BJ (cell line): ENCODE measurements at regions not wholly inside any gene's neighbourhood (a gene's known extent, or its start where the extent isn't known, plus 50 kb on each side); places are given as distances from the start of the nearest gene placed in this dataset.
"Not testable (repeated sequence)": the region's sequence is repeated elsewhere in the genome, so short reads cannot be mapped to it uniquely, and the experiment has no call there.

ENCODE experiments used
- CTCF ChIA-PET: fragments of 350-600 bp; formaldehyde crosslinking; extraction: SDS; loops from one replicate; lab custom pipeline; 2021; ENCODE audit warnings: antibody characterized with exemption, inconsistent platforms; lab: Yijun Ruan, JAX
- POLR2A ChIA-PET: fragments of 300-600 bp; sonication (Branson Sonifier 250); formaldehyde crosslinking; extraction: SDS; loops from one replicate; lab custom pipeline; 2021; ENCODE audit warnings: antibody characterized with exemption; lab: Charles Lee
- DNase-seq: peaks from one replicate; pipeline ENCODE4 v3.0.0-alpha.2; 2011; ENCODE audit warnings: low read depth
- H3K27me3 ChIP-seq: 2 replicates; pipeline ENCODE4 v1.6.0; 2011; ENCODE audit warnings: low read length; ENCODE audit not compliant: control insufficient read depth, insufficient read depth
- H3K36me3 ChIP-seq: 2 replicates; pipeline ENCODE4 v1.5.1; 2011; ENCODE audit warnings: low read length; ENCODE audit not compliant: control insufficient read depth, insufficient read depth
- H3K4me3 ChIP-seq: 2 replicates; pipeline ENCODE4 v1.5.1; 2011; ENCODE audit warnings: low read depth, mild to moderate bottlenecking, control low read depth, low read length
- TF ChIP-seq, protein P1 (sequence below): IDR thresholded peaks from 2 replicates; pipeline ENCODE4 v1.5.1; 2011; ENCODE audit warnings: low read depth, mild to moderate bottlenecking, control low read depth, inconsistent platforms, low read length, moderate library complexity; ENCODE audit not compliant: insufficient read depth

DNA sequence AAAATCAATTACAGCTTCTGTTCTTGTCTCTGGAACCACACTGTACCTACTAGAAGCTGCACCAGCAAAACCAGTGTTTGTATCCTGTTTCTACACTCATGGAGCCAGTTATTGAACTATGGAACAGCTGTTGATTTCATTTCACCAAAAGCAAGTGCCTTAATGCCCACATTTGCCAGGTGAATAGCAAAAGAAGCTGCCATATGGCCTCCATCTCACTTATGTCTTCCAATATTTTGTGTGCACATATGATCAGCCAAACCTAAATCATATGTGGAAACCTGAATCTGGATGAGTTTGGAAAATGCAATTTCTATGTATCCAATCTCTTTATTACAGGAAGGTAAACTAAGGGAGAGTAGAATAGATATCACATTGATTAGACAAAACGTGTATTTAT lies 415.8 kb upstream of the GRID2 start:
- TF ChIP-seq, protein P1, sequence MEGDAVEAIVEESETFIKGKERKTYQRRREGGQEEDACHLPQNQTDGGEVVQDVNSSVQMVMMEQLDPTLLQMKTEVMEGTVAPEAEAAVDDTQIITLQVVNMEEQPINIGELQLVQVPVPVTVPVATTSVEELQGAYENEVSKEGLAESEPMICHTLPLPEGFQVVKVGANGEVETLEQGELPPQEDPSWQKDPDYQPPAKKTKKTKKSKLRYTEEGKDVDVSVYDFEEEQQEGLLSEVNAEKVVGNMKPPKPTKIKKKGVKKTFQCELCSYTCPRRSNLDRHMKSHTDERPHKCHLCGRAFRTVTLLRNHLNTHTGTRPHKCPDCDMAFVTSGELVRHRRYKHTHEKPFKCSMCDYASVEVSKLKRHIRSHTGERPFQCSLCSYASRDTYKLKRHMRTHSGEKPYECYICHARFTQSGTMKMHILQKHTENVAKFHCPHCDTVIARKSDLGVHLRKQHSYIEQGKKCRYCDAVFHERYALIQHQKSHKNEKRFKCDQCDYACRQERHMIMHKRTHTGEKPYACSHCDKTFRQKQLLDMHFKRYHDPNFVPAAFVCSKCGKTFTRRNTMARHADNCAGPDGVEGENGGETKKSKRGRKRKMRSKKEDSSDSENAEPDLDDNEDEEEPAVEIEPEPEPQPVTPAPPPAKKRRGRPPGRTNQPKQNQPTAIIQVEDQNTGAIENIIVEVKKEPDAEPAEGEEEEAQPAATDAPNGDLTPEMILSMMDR: no peak
- Histone ChIP-seq H3K27me3 (no peaks in the 10 kb centered on the region), H3K36me3 (no peaks in the 10 kb centered on the region), H3K4me3 (no peak overlapping the region)
- DNase-seq: no peak
- ChIA-PET CTCF (no interaction called here), POLR2A (no interaction called here)

DNA sequence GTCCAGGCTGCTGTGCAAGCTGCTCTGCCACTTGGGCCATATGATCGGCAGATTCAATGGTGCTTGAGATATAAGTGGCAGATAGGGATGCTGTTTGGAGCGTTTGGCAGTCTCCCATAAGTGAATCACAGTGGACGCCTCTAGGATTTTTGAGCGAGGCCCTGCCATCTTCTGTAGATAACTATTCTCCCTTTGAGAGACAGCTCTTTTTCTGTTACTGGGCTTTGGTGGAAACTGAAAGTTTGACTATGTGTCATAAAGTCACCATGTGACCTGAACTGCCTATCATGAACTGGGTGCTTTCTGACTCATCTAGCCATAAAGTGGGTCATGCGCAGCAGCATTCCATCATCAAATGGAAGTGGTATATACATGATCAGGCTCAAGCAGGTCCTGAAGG lies 412.5 kb upstream of the GRID2 start:
- H3K4me3 ChIP-seq, H3K36me3 ChIP-seq, DNase-seq, H3K27me3 ChIP-seq, POLR2A ChIA-PET, CTCF ChIA-PET: not testable (repeated sequence)

DNA sequence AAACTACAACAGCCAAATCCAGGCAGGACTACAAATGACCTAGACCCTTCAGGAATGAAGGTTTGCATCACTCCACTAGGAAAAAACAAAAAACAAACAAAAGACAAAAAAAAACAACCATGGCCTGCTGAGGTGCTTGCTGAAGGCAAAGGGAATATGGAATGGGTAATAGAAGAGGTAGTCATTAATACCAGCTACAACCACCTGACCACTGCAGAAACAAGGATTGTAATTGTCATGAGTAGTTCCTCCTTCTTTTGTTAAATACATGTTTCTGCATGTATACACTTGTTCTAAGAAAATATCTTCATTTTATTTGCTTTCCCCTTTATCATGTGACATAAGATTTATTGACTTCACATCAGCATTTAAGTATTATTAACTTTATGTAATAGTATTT lies 409.8 kb upstream of the GRID2 start:
- TF ChIP-seq, protein P1: no peak
- no peak for DNase-seq
- H3K27me3 ChIP-seq: no peaks in the 10 kb centered on the region
- no peak overlapping the region for H3K4me3 ChIP-seq
- H3K36me3 ChIP-seq: no peaks in the 10 kb centered on the region
- ChIA-PET POLR2A (no interaction called here), CTCF (interaction anchor here (0.6 kb wide), 1 partner anchor 14 kb away, joined by 5 read pairs; no protein-coding TSS in a partner anchor)

DNA sequence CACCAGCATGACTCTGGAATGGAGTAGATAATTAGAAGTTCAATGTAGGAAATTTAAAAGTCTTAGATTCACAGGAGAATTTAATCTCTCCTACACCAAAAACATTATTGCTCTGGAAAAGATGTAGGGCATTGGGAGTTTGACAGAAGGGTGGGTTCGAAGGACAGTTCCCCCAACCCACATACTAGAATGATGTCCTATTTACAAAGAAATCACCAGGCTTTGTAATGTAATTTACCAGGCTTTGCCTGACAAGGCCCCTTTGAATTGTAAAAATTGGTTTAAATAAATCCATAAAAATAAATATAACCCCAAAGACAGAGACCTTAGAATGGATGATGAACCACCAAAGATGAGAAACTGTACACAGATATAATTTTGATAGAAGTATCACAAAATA lies 399.2 kb upstream of the GRID2 start:
- Histone ChIP-seq H3K4me3 (no peak overlapping the region), H3K27me3 (no peaks in the 10 kb centered on the region), H3K36me3 (no peaks in the 10 kb centered on the region)
- TF ChIP-seq, protein P1: no peak
- ChIA-PET POLR2A (no interaction called here), CTCF (no interaction called here)
- no peak for DNase-seq

DNA sequence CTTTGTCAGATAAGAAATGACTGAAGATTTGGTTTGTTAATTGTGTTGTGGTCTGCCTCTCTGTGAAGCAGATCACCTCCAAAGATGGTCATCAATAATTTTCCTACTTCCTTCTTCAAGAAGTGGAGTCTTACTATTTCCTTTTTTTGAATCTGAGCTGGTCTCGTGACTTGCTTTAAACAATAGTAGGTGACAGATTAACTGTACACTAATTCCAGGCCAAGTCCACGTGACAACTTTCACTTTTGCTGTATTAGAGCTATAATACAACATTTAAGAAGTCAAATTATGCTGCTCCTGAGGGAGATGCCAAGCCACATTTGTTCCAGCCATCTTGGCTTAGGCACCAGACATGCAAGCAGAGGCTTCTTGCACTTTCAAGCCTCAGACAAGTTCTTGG lies 393.8 kb upstream of the GRID2 start:
- POLR2A ChIA-PET: no interaction called here
- CTCF ChIA-PET: no interaction called here
- no peaks in the 10 kb centered on the region for H3K36me3 ChIP-seq
- TF ChIP-seq, protein P1: no peak
- no peak for DNase-seq
- no peak overlapping the region for H3K4me3 ChIP-seq
- H3K27me3 ChIP-seq: no peaks in the 10 kb centered on the region

DNA sequence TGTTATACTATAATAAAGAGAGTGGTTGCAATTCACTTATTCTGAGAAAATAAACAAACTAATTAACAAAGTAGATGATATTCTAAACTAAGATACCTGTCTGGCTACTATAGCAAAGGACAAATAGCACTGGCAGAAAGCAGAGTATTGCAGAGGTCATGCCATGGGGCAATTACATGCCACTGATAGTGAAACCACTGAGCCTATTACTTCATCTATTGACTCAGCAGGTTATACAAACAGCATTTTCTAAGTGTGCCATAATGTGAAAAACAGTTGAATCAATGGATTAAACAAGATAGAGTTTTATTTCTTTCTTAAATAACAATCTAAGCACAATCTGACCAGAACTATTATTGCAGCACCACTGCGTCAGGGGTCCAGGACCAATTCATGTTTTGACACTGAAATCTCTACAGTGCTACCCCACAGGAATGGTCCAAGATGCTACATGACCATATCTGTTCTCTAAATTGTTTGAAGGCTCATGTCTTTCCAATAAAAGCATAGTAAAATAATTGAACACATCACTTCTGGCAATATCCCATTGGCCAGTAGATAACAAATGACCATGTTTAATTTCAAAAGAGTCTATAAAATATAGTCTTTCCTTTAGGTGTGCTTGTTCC lies 389.5 kb upstream of the GRID2 start:
- ChIA-PET CTCF (no interaction called here), POLR2A (no interaction called here)
- no peaks in the 10 kb centered on the region for H3K36me3 ChIP-seq
- no peak for DNase-seq
- TF ChIP-seq, protein P1: no peak
- H3K27me3 ChIP-seq: no peaks in the 10 kb centered on the region
- no peak overlapping the region for H3K4me3 ChIP-seq
